SK-N-SH treated with all-trans-retinoic acid at 6 μM for 48 hours (cell line): ENCODE measurements at regions not wholly inside any gene's neighbourhood (a gene's known extent, or its start where the extent isn't known, plus 50 kb on each side); places are given as distances from the start of the nearest gene placed in this dataset.
"Not testable (repeated sequence)": the region's sequence is repeated elsewhere in the genome, so short reads cannot be mapped to it uniquely, and the experiment has no call there.

ENCODE experiments used
- GLIS3 ChIP-seq: fragments of 250-450 bp; sonication (Bioruptor Pico); IDR thresholded peaks from 2 replicates; pipeline ENCODE4 v1.5.0; 2020; ENCODE audit warnings: mild to moderate bottlenecking, moderate library complexity
- PATZ1 ChIP-seq: fragments of 250-450 bp; sonication (Bioruptor Pico); IDR thresholded peaks from 2 replicates; pipeline ENCODE4 v1.8.0; 2020; ENCODE audit warnings: mild to moderate bottlenecking, moderate library complexity, borderline replicate concordance
- POU6F1 ChIP-seq: fragments of 250-450 bp; sonication (Bioruptor Pico); IDR thresholded peaks from 2 replicates; pipeline ENCODE4 v1.8.0; 2021; ENCODE audit warnings: low read depth, mild to moderate bottlenecking, moderate library complexity, borderline replicate concordance
- RARB ChIP-seq: fragments of 250-450 bp; sonication (Bioruptor Pico); IDR thresholded peaks from 2 replicates; pipeline ENCODE4 v1.8.0; 2021; ENCODE audit warnings: mild to moderate bottlenecking, moderate library complexity
- SNAI2 ChIP-seq: fragments of 250-450 bp; sonication (Bioruptor Pico); IDR thresholded peaks from 2 replicates; pipeline ENCODE4 v1.5.0; 2020; ENCODE audit warnings: mild to moderate bottlenecking, moderate library complexity
- TSHZ2 ChIP-seq: fragments of 250-450 bp; sonication (Bioruptor Pico); IDR thresholded peaks from 2 replicates; pipeline ENCODE4 v1.5.0; 2020; ENCODE audit warnings: mild to moderate bottlenecking, moderate library complexity
- TF ChIP-seq, protein P1 (sequence below): fragments of 250-450 bp; sonication (Bioruptor Pico); IDR thresholded peaks from 2 replicates; pipeline ENCODE4 v1.5.1; 2020; ENCODE audit warnings: low read depth, mild to moderate bottlenecking, moderate library complexity
- TF ChIP-seq, protein P2 (sequence below): fragments of 250-450 bp; sonication (Bioruptor Pico); IDR thresholded peaks from 2 replicates; pipeline ENCODE4 v1.5.1; 2021; ENCODE audit warnings: mild to moderate bottlenecking, moderate library complexity

GRCh38 chr5:21480054-21480453 is 1373.1 kb downstream of the CDH12 start:
- TF ChIP-seq SNAI2; PATZ1 (CRISPR knock-in tag); TSHZ2; POU6F1 (CRISPR knock-in tag); GLIS3 (CRISPR knock-in tag); RARB (CRISPR knock-in tag): not testable (repeated sequence)
- TF ChIP-seq, protein P1, sequence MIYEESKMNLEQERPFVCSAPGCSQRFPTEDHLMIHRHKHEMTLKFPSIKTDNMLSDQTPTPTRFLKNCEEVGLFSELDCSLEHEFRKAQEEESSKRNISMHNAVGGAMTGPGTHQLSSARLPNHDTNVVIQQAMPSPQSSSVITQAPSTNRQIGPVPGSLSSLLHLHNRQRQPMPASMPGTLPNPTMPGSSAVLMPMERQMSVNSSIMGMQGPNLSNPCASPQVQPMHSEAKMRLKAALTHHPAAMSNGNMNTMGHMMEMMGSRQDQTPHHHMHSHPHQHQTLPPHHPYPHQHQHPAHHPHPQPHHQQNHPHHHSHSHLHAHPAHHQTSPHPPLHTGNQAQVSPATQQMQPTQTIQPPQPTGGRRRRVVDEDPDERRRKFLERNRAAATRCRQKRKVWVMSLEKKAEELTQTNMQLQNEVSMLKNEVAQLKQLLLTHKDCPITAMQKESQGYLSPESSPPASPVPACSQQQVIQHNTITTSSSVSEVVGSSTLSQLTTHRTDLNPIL (CRISPR knock-in tag) = not testable (repeated sequence)
- TF ChIP-seq, protein P2, sequence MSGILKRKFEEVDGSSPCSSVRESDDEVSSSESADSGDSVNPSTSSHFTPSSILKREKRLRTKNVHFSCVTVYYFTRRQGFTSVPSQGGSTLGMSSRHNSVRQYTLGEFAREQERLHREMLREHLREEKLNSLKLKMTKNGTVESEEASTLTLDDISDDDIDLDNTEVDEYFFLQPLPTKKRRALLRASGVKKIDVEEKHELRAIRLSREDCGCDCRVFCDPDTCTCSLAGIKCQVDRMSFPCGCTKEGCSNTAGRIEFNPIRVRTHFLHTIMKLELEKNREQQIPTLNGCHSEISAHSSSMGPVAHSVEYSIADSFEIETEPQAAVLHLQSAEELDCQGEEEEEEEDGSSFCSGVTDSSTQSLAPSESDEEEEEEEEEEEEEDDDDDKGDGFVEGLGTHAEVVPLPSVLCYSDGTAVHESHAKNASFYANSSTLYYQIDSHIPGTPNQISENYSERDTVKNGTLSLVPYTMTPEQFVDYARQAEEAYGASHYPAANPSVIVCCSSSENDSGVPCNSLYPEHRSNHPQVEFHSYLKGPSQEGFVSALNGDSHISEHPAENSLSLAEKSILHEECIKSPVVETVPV = not testable (repeated sequence)
